Cardiac fibroblast (primary cell): ENCODE measurements at regions not wholly inside any gene's neighbourhood (a gene's known extent, or its start where the extent isn't known, plus 50 kb on each side); places are given as distances from the start of the nearest gene placed in this dataset.
"Not testable (repeated sequence)": the region's sequence is repeated elsewhere in the genome, so short reads cannot be mapped to it uniquely, and the experiment has no call there.

Experiments used
- DNase-seq, 2 donors: peaks; one replicate each; pipeline versions ENCODE4 v3.0.0 to v3.0.0-alpha.2; 2010; ENCODE audit warnings: low read depth in 2 of 2
- H3K4me3 ChIP-seq, 2 donors: replicated peaks in 1 of 2; 1 replicate in 1 of 2; 2 replicates in 1 of 2; pipeline ENCODE4 v1.5.1; 2011; ENCODE audit warnings: low read depth in 2 of 2, low read length in 2 of 2, mild to moderate bottlenecking in 2 of 2, moderate library complexity in 1 of 2
- CTCF ChIP-seq: IDR thresholded peaks from one replicate; pipeline ENCODE4 v1.5.1; 2011; ENCODE audit warnings: low read depth, mild to moderate bottlenecking, low read length, inconsistent platforms

GRCh38 chr1:245056913-245057312 is 97.9 kb upstream of the KIF26B start:
- DNase-seq, result no peak
- no peak overlapping the region for H3K4me3 ChIP-seq
- TF ChIP-seq CTCF, result no peak

GRCh38 chr1:245056296-245056695 is 98.5 kb upstream of the KIF26B start:
- DNase-seq, result peak in 1 of 2 donors; percentile 39
- not testable (repeated sequence) for H3K4me3 ChIP-seq

GRCh38 chr1:245055752-245056151 is 99.0 kb upstream of the KIF26B start:
- no peak for DNase-seq
- TF ChIP-seq CTCF, result no peak
- H3K4me3 ChIP-seq, result no peak overlapping the region

GRCh38 chr1:245054507-245055270 is 100.1 kb upstream of the KIF26B start:
- DNase-seq, result no peak
- TF ChIP-seq CTCF, result no peak
- no peak overlapping the region for H3K4me3 ChIP-seq

GRCh38 chr1:245054105-245054504 is 100.7 kb upstream of the KIF26B start:
- no peak for TF ChIP-seq CTCF
- H3K4me3 ChIP-seq, result no peak overlapping the region
- no peak for DNase-seq

GRCh38 chr1:245052258-245052657 is 102.5 kb upstream of the KIF26B start:
- no peak for TF ChIP-seq CTCF
- no peak overlapping the region for H3K4me3 ChIP-seq
- DNase-seq, result no peak

GRCh38 chr1:245051349-245052221 is 103.2 kb upstream of the KIF26B start:
- no peak overlapping the region for H3K4me3 ChIP-seq
- DNase-seq, result peak; percentile 35 to 81
- TF ChIP-seq CTCF, result no peak
